ENCODE measurements at regions not wholly inside any gene's neighbourhood (a gene's known extent, or its start where the extent isn't known, plus 50 kb on each side); places are given as distances from the start of the nearest gene placed in this dataset.

DNA sequence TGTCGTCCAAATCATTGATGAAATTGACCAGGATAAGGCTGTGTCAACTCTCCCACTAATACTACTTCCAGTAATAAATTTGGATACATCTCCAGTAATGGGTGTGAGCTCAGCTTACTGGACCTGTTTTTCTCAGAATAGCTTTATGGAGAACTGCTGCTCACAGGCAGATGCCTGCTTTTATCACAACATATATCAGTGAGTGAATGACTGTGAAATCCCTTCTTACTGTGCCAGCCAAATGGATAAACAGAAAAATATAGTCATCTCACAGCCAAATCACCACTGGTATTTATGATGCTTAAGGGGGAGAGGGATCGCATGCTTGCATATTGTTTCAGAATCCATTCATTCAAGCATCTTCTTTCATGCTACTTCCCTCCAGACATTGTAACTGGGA is 148.4 kb upstream of the PAPPA start:
- no peak for DNase-seq

- DNase-seq, result no peak
Observed at GRCh38 chr9:116007824-116008223, 145.8 kb upstream of the PAPPA start.

GRCh38 chr9:116008278-116008677 is 145.3 kb upstream of the PAPPA start:
- no peak for DNase-seq

DNA sequence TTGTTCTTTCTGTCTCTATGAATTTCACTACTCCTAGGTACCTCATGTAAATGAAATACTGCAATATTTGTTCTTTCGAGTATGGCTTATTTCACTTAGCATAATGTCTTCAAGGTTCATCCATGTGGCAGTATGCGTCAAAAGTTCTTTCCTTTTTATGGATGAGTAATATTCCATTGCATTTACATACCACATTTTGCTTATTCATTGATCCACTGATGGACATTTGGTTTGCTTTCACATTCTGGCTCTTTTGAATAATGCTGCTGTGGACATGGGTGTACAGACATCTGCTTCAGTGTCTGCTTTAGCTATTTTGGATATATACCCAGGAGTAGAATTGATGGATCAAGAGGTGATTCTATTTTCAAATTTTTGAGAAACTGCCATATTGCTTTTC is 144.2 kb upstream of the PAPPA start:
- no peak for DNase-seq

DNA sequence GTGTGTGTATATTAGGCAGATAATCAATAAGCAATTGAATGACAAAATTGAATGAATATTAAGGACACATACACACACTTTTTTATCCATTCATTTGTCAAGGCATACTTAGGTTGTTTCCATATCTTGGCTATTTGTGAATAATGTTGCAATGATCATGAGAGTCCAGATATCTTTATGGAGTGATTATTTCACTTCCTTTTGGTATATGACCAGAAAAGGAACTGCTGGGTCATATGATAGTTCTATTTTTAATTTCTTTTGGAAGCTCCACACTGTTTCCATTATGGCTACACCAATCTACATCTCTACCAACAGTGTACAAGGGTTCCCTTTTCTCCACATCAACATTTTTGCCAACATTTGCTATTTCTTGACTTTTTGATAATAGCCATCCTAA is 137.7 kb upstream of the PAPPA start:
- DNase-seq, result no peak

DNA sequence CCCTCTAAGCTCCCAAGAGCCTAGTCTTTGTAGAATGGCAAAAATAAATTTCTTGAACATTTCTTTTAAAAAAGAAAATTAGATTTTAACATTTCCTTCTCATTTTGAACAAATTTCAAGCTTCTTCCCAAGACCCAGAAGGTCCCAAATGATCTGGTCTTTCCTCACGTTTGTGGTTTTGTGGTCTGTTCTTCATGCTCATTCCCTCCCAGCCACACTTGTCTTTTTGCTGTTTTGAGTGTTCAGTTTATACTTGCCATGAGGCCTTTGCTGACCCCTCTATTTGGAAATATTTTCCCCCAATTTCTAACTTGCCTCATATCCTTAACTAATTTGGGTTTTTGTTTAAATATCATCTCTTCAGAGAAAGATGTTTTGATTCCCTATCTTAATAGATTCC is 133.4 kb upstream of the PAPPA start:
- DNase-seq, result no peak

- DNase-seq, result no peak
Observed at GRCh38 chr9:116020801-116021200, 132.8 kb upstream of the PAPPA start.

DNA sequence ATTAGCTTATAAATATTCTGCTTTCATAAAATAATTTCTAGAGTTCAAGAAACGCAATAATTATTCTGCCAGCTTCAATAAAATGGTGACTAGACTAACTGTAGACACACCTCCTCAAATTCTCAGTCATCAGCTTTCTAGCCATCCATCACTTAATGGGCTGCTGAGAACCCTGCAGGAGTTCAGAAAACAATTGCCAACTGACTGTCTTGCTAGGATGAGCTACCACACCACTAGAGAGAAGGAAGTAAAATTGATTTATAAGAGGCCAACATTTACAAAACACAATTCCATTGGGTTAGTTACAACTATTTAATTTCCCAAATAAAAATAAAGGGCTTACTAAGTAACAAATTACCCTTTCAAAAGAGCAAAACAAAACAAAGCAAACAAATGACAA is 126.5 kb upstream of the PAPPA start:
- DNase-seq, result no peak

- DNase-seq, result no peak
Observed at GRCh38 chr9:116027511-116027910, 126.1 kb upstream of the PAPPA start.

DNA sequence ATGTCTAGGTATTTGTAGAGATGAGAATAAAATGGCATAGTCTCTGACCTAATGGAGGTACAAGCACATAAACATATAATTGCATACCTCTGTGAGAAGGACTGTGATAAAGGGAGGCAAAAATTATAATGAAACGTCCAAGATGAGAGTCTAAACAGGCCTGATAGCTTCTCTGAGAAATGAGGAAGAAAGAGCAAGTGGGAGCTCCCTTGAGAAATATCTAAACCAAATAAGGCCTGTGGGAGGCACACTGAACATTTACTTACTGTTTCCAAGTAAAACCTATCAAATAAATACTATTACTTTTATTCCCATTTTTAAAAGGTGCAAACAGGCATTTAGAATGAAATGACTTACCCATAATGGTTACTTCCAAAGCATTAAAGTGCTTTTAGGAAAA is 125.6 kb upstream of the PAPPA start:
- no peak for DNase-seq

GRCh38 chr9:116030517-116030916 is 123.1 kb upstream of the PAPPA start:
- DNase-seq, result no peak

GRCh38 chr9:116032683-116033440 is 120.7 kb upstream of the PAPPA start:
- DNase-seq, result no peak

GRCh38 chr9:116039312-116039711 is 114.3 kb upstream of the PAPPA start:
- no peak for DNase-seq

GRCh38 chr9:116039893-116040292 is 113.7 kb upstream of the PAPPA start:
- DNase-seq, result no peak

DNA sequence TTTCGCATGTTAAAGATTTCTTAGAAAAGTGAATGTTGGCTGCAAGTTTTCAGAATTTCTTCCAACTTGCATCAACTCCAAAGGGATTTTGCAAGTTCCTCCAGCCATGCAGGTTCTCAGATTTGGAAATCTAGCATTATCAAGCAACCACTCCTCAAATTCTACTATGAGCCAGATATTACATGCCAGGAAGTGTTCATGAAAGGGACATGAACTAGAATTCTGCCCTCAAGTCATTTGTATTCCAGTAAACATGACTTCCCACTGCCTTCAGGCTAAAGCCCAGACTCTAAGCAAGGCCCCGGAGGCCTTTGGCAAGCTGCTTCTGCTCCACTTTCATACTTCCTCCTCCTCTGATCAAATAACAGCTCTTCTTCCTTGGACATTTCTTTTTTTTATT is 111.3 kb upstream of the PAPPA start:
- no peak for DNase-seq

DNA sequence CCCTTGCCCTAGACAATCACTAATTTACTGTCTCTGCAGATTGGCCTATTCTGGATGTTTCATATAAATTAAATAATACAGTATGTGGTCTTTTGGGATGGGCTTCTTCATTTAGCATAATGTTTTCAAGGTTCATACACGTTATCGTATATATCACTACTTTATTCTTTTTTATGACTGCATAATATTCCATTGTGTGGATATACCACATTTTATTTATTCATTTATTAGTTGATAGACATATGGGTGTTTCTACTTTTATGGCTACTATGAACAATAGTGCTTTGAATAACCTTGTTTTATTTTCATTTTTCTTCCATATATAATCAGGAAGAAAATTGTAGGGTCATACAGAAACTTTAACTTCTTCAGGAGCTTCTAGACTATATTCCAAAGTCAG is 108.5 kb upstream of the PAPPA start:
- DNase-seq, result no peak

DNA sequence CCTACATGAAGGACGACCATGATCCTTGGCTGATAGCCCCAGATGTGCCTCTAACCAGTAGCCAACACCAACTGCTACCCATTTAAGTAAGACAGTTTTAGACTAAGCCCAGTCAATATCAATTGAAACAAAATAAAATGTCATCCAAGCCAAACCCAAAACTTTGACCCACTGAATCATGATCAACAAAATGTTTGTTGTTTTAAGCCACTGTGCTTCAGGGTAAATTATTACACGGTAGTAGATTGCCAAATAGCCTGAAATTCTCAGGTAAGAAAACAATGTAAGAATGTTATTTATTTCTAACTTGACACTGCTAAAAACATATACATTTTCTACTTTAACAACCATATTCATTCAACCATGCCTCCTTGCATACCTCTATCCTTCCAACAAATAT is 105.5 kb upstream of the PAPPA start:
- no peak for DNase-seq

GRCh38 chr9:116049456-116049855 is 104.1 kb upstream of the PAPPA start:
- DNase-seq, result no peak

GRCh38 chr9:116051528-116051927 is 102.1 kb upstream of the PAPPA start:
- no peak for DNase-seq

- DNase-seq, result no peak
Observed at GRCh38 chr9:116055536-116055935, 98.1 kb upstream of the PAPPA start.

DNA sequence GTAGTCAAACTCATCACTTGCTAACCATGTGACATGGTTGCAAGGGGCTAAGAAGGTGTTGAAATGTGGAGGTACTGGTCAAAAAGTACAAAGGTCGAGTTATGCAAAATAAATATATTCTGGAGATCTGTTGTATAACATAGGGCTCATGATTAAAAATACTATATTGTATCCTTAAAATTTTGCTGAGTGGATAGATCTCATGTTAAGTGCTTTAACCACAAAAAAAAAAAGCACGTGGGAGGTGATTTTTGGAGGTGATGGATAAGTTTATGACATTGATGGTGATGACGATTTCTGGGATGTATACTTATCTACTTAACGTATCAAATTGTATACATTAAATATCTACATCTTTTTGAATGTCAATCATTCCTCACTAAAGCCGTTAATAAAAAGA is 96.2 kb upstream of the PAPPA start:
- no peak for DNase-seq

DNA sequence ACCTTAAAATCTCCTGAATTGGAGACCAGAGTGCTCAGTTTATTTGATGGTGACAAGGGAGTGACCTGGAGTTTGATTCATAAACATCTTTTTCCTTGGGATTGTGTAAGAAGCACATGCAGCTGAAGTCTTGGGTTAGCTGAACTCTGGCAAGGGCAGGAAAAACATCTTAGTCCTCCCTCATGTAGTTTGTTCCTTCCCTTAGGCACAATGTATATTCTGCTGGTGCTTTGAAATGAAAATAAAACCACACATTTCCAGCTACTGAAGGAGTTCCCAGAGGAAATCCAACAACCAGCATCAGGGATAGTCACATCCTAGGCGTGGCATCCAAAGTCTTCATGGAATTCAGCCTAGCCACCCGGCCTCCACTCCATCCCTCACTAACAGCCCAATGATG is 95.2 kb upstream of the PAPPA start:
- no peak for DNase-seq

DNA sequence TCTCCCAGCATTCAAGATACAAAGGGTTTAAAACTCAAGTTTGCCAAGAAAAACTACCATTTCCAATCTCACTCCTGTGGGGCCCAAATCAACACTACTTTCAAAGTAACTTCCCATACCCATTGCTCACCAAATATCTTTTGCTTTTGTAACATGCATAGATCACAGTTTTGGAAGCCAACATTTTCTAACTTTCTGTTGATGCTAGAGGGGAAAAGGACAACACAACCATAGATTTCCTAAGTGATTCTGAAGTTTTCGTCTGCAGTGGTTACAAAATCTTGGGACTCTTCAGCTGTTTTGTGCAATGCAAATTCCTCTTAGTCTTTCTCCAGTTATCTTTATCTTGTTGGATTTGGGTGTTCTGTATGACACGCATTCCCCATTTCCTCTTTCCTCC is 94.1 kb upstream of the PAPPA start:
- no peak for DNase-seq

DNA sequence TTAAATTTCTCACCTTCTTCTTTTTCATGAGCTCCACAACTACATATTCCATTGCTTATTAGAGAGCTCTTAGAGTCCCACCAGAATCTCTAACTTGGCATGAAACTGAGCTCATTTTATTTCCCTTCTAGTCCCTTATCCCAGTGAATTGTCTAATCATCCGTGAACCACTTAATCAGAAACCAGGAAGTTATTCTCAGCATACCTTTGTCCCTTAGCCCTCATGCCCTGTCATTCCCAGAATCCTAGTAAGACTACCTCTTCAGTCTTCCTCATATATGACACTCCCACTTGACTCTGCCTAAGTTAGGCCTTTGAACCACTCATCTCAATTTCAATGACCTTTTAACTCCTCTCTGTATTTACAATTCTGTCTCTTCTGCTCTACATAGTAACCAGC is 93.0 kb upstream of the PAPPA start:
- no peak for DNase-seq

DNA sequence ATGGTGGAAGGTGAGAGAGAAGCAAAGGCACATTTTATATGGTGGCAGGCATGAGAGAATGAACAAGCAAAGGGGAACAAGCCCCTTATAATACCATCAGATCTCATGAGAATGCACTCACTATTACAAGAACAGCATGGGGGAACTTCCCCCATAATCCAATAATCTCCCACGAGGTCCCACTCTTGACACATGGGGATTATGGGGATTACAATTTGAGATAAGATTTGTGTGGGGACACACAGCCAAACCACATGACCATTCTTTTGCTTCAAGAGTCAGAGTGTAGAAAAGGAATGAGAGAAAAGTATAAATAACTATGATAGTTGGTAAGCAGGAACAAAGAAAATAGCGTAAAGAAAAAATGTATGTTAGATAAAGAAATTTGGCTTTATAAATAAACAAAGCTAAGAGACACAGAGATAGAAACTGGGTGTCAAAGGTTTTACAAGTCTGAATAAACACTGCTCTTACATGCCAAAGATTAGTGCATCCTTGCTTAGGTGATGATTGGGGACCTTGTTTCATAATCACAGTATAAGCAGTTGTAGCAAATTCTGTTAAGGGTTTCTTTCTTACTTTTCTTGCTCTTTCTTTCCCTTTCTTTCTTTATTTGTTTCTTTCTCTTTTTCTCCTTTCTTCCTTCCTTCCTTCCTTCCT is 91.9 kb upstream of the PAPPA start:
- no peak for DNase-seq

All from NCI-H2171 (cell line).